ENCODE measurements at regions not wholly inside any gene's neighbourhood (a gene's known extent, or its start where the extent isn't known, plus 50 kb on each side); places are given as distances from the start of the nearest gene placed in this dataset.

- TF ChIP-seq CTCF (conservative IDR thresholded peaks at IDR 0.05) = no peak
- TF ChIP-seq ZFX (IDR thresholded peaks at IDR 0.05) = no peak
These were observed 69.5 kb upstream of the AFDN start for GRCh38 chr6:167757249-167757648.
